ENCODE measurements at regions not wholly inside any gene's neighbourhood (a gene's known extent, or its start where the extent isn't known, plus 50 kb on each side); places are given as distances from the start of the nearest gene placed in this dataset.

DNA sequence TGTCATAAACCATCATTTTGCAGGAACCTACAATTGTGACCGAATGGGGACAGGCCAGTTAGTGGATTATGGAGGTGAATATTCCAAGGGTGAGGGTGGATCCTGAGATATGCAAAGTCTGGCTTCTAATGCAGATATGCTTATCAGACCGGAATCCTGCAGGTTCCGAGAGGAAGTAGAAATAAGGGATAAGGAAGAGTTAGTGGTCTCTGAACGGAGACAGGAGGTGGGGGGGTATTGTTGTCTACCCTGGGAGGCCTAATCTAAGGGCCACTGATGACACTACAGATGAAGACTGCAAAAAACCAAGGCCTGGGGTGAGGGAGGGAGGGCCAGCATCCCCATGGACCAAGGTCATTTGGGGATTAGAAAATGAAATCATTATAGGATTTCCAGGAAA lies 67.7 kb upstream of the GATA6 start:
- H3K4me1 ChIP-seq (ENCODE audit: control insufficient read depth in 1 of 2, insufficient read depth in 2 of 2, low read length in 2 of 2): peaks cover 0 to 6% of the 10 kb centered on the region in 2 experiments; a peak in 1 of 4 replicates
- TF ChIP-seq POLR2A (IDR thresholded peaks at IDR 0.05; ENCODE audit: borderline replicate concordance, extremely low read depth, insufficient read depth, insufficient read length): no peak
- H3K79me2 ChIP-seq (ENCODE audit: insufficient read depth, low read length): no peaks in the 10 kb centered on the region
- no peak overlapping the region for H2AFZ ChIP-seq (ENCODE audit: low read depth, low read length, poor library complexity, severe bottlenecking)
- H3K4me2 ChIP-seq (ENCODE audit: low read length): no peak overlapping the region
- no peak overlapping the region for H3K27ac ChIP-seq (ENCODE audit: low read depth, low read length)
- H4K20me1 ChIP-seq (ENCODE audit: insufficient read depth): no peaks in the 10 kb centered on the region
- BruUV-seq (replicated peaks): no TSS peak
- RAD21 ChIA-PET (ENCODE audit: low non-redundant PET in 1 of 2, low total read pairs in 2 of 2, uncharacterized antibody in 2 of 2, unreplicated experiment in 2 of 2): no interaction called here
- H3K9ac ChIP-seq (ENCODE audit: low read length): no peak overlapping the region
- H3K27me3 ChIP-seq (ENCODE audit: insufficient read depth, low read length): no peaks in the 10 kb centered on the region
- intact Hi-C loops (cut with micrococcal nuclease): no loop called here
- ATAC-seq (no peak), DNase-seq (ENCODE audit: low read depth, low spot score) (no peak)
- CTCF ChIA-PET: no interaction called here
- H3K9me2 ChIP-seq (ENCODE audit: insufficient read depth): no peaks in the 10 kb centered on the region
- POLR2A ChIA-PET: no interaction called here
- H3K9me3 ChIP-seq (ENCODE audit: control insufficient read depth in 1 of 2, insufficient read depth in 1 of 2, low read depth in 1 of 2, low read length in 2 of 2): no peaks in the 10 kb centered on the region
- no peak overlapping the region for H3K4me3 ChIP-seq (replicated peaks in 1 of 2; ENCODE audit: low read depth in 1 of 2, low read length in 2 of 2)
- no peaks in the 10 kb centered on the region for H3K36me3 ChIP-seq (ENCODE audit: control insufficient read depth in 1 of 2, insufficient read depth in 2 of 2, low read length in 2 of 2)

DNA sequence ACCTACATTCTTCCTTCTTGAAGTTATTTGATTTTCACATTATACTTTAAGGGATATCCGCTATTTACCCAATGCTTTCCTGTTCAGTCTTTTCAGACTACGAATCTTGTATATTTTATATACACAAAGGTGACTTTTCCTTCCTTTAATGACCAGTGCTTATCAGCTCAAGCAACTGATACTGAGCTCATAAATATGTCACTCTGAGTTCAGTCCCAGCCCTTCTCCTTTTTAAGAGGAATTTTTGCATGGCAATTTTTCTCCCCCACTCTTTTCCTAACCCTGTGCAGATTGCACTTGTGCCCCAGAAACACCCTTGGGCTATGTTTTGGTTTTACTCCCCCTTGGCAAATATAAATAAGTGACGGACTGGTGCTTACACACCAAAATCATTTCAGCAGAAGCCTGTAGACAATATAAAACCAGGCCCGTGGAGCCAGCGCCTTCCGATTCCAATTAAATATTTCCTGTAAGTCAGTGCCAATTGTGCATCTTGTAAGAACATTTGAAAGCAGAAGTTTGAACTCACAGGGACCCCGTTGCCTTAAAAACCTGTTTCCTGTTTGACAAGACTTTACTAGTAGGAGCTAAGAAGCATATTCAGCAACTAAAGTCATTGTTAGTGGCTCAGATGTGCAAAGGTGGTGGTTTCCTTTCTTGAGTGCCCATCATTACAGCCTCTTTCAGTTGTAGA lies 66.3 kb upstream of the GATA6 start:
- Histone ChIP-seq H3K4me3 (replicated peaks in 1 of 2; ENCODE audit: low read depth in 1 of 2, low read length in 2 of 2) (no peak overlapping the region), H3K9me2 (ENCODE audit: insufficient read depth) (no peaks in the 10 kb centered on the region), H3K79me2 (ENCODE audit: insufficient read depth, low read length) (no peaks in the 10 kb centered on the region), H3K4me1 (ENCODE audit: control insufficient read depth in 1 of 2, insufficient read depth in 2 of 2, low read length in 2 of 2) (peaks cover 0 to 8% of the 10 kb centered on the region in 2 experiments; a peak in 1 of 4 replicates), H3K9me3 (ENCODE audit: control insufficient read depth in 1 of 2, insufficient read depth in 1 of 2, low read depth in 1 of 2, low read length in 2 of 2) (no peaks in the 10 kb centered on the region), H3K36me3 (ENCODE audit: control insufficient read depth in 1 of 2, insufficient read depth in 2 of 2, low read length in 2 of 2) (no peaks in the 10 kb centered on the region), H3K27me3 (ENCODE audit: insufficient read depth, low read length) (no peaks in the 10 kb centered on the region), H4K20me1 (ENCODE audit: insufficient read depth) (no peaks in the 10 kb centered on the region), H2AFZ (ENCODE audit: low read depth, low read length, poor library complexity, severe bottlenecking) (no peak overlapping the region), H3K9ac (ENCODE audit: low read length) (no peak overlapping the region), H3K4me2 (ENCODE audit: low read length) (no peak overlapping the region), H3K27ac (ENCODE audit: low read depth, low read length) (no peak overlapping the region)
- no peak for ATAC-seq
- intact Hi-C loops (cut with micrococcal nuclease): no loop called here
- no TSS peak for BruUV-seq (replicated peaks)
- ChIA-PET POLR2A (no interaction called here), RAD21 (ENCODE audit: low non-redundant PET in 1 of 2, low total read pairs in 2 of 2, uncharacterized antibody in 2 of 2, unreplicated experiment in 2 of 2) (no interaction called here), CTCF (no interaction called here)
- DNase-seq (ENCODE audit: low read depth, low spot score): no peak
- no peak for TF ChIP-seq ZNF274 (IDR thresholded peaks at IDR 0.05; ENCODE audit: low read depth, low read length)
- no peak for TF ChIP-seq CEBPB (IDR thresholded peaks at IDR 0.05; ENCODE audit: low read depth)
- no peak for TF ChIP-seq SIN3A (IDR thresholded peaks at IDR 0.05; ENCODE audit: low read depth)
- no peak for TF ChIP-seq EZH2phosphoT487 (IDR thresholded peaks at IDR 0.05; ENCODE audit: borderline replicate concordance)
- no peak for TF ChIP-seq POLR2A (IDR thresholded peaks at IDR 0.05; ENCODE audit: borderline replicate concordance, extremely low read depth, insufficient read depth, insufficient read length)
- no peak for TF ChIP-seq RAD21 (IDR thresholded peaks at IDR 0.05; ENCODE audit: low read depth)
- no peak for TF ChIP-seq ATF3 (IDR thresholded peaks at IDR 0.05)
- TF ChIP-seq, protein P1, sequence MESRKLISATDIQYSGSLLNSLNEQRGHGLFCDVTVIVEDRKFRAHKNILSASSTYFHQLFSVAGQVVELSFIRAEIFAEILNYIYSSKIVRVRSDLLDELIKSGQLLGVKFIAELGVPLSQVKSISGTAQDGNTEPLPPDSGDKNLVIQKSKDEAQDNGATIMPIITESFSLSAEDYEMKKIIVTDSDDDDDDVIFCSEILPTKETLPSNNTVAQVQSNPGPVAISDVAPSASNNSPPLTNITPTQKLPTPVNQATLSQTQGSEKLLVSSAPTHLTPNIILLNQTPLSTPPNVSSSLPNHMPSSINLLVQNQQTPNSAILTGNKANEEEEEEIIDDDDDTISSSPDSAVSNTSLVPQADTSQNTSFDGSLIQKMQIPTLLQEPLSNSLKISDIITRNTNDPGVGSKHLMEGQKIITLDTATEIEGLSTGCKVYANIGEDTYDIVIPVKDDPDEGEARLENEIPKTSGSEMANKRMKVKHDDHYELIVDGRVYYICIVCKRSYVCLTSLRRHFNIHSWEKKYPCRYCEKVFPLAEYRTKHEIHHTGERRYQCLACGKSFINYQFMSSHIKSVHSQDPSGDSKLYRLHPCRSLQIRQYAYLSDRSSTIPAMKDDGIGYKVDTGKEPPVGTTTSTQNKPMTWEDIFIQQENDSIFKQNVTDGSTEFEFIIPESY (IDR thresholded peaks at IDR 0.05; ENCODE audit: extremely low read depth, insufficient replicate concordance, low read length): no peak
- TF ChIP-seq TCF7L2 (IDR thresholded peaks at IDR 0.05; ENCODE audit: borderline replicate concordance, extremely low read depth, insufficient read depth, insufficient read length): no peak
- no peak for TF ChIP-seq POLR2AphosphoS5 (IDR thresholded peaks at IDR 0.05; ENCODE audit: low read depth, low read length)
- TF ChIP-seq ZFX (IDR thresholded peaks at IDR 0.05): no peak
- no peak for TF ChIP-seq CBX3 (IDR thresholded peaks at IDR 0.05; ENCODE audit: low read depth)
- no peak for TF ChIP-seq ELF1 (IDR thresholded peaks at IDR 0.05; ENCODE audit: borderline replicate concordance, low read depth)
- no peak for TF ChIP-seq SP1 (IDR thresholded peaks at IDR 0.05; ENCODE audit: low read depth)
- no peak for TF ChIP-seq YY1 (IDR thresholded peaks at IDR 0.05; ENCODE audit: extremely low read depth, insufficient replicate concordance, low read depth, low read length)

Data from HCT116 (cell line).